ENCODE measurements at regions not wholly inside any gene's neighbourhood (a gene's known extent, or its start where the extent isn't known, plus 50 kb on each side); places are given as distances from the start of the nearest gene placed in this dataset.

- TF ChIP-seq POLR2A (IDR thresholded peaks at IDR 0.05): no peak
- TF ChIP-seq CTCF (IDR thresholded peaks at IDR 0.05): no peak
- no peak for TF ChIP-seq POLR2AphosphoS5 (IDR thresholded peaks at IDR 0.05)
These were observed 346.4 kb upstream of the ATP2B1 start for GRCh38 chr12:90055071-90055470.

Data from transverse colon (tissue), 4 donors.